SK-N-SH (cell line): ENCODE measurements at regions not wholly inside any gene's neighbourhood (a gene's known extent, or its start where the extent isn't known, plus 50 kb on each side); places are given as distances from the start of the nearest gene placed in this dataset.

Experiments
- GATA2 ChIP-seq: sonication (generic); formaldehyde crosslinking; IDR thresholded peaks from 2 replicates; pipeline ENCODE4 v1.5.0; 2020; ENCODE audit warnings: mild to moderate bottlenecking, missing genetic modification reagents
- POLR2AphosphoS5 ChIP-seq: IDR thresholded peaks from 2 replicates; pipeline ENCODE4 v1.6.1; 2012; ENCODE audit warnings: low read depth, low read length
- SMC3 ChIP-seq: IDR thresholded peaks from 2 replicates; pipeline ENCODE4 v1.6.1; 2012; ENCODE audit warnings: low read depth, low read length, improper control_type of control experiment
- YY1 ChIP-seq: IDR thresholded peaks from 2 replicates; pipeline ENCODE4 v1.4.0; 2012; ENCODE audit warnings: low read depth, mild to moderate bottlenecking
- TF ChIP-seq, protein P1 (sequence below): IDR thresholded peaks from 2 replicates; pipeline ENCODE4 v1.6.1; 2012; ENCODE audit warnings: mild to moderate bottlenecking, low read depth, low read length, moderate library complexity
- TF ChIP-seq, protein P2 (sequence below): fragments of 200-600 bp; sonication (generic); IDR thresholded peaks from 2 replicates; pipeline ENCODE4 v1.6.1; 2017; ENCODE audit warnings: antibody characterized with exemption, mild to moderate bottlenecking, moderate library complexity
- TF ChIP-seq, protein P3 (sequence below): IDR thresholded peaks from 2 replicates; pipeline ENCODE4 v1.4.0; 2012; ENCODE audit warnings: low read depth

DNA sequence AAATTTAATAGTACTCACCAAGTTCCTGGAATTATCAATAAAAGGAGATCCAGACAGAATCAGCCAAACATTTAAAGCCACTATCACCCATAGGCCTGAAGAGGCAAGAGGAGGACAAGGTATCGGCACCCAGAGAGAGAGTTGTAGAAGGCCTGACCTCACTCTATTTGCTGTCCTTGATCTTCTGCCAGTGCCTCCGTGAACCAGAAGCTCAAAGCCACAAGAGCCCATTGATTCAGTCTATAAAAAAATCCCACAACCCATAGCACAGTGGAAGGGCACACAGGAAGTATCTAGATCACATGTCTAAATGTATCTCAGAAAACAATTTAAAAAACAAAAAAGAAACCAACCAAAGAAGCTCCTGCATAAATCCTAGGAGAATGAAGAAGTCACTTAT, 68.6 kb upstream of the FAM174B start:
- TF ChIP-seq SMC3 (no peak), POLR2AphosphoS5 (no peak), YY1 (no peak), GATA2 (CRISPR knock-in tag) (no peak)
- TF ChIP-seq, protein P1, sequence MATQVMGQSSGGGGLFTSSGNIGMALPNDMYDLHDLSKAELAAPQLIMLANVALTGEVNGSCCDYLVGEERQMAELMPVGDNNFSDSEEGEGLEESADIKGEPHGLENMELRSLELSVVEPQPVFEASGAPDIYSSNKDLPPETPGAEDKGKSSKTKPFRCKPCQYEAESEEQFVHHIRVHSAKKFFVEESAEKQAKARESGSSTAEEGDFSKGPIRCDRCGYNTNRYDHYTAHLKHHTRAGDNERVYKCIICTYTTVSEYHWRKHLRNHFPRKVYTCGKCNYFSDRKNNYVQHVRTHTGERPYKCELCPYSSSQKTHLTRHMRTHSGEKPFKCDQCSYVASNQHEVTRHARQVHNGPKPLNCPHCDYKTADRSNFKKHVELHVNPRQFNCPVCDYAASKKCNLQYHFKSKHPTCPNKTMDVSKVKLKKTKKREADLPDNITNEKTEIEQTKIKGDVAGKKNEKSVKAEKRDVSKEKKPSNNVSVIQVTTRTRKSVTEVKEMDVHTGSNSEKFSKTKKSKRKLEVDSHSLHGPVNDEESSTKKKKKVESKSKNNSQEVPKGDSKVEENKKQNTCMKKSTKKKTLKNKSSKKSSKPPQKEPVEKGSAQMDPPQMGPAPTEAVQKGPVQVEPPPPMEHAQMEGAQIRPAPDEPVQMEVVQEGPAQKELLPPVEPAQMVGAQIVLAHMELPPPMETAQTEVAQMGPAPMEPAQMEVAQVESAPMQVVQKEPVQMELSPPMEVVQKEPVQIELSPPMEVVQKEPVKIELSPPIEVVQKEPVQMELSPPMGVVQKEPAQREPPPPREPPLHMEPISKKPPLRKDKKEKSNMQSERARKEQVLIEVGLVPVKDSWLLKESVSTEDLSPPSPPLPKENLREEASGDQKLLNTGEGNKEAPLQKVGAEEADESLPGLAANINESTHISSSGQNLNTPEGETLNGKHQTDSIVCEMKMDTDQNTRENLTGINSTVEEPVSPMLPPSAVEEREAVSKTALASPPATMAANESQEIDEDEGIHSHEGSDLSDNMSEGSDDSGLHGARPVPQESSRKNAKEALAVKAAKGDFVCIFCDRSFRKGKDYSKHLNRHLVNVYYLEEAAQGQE: no peak
- TF ChIP-seq, protein P2, sequence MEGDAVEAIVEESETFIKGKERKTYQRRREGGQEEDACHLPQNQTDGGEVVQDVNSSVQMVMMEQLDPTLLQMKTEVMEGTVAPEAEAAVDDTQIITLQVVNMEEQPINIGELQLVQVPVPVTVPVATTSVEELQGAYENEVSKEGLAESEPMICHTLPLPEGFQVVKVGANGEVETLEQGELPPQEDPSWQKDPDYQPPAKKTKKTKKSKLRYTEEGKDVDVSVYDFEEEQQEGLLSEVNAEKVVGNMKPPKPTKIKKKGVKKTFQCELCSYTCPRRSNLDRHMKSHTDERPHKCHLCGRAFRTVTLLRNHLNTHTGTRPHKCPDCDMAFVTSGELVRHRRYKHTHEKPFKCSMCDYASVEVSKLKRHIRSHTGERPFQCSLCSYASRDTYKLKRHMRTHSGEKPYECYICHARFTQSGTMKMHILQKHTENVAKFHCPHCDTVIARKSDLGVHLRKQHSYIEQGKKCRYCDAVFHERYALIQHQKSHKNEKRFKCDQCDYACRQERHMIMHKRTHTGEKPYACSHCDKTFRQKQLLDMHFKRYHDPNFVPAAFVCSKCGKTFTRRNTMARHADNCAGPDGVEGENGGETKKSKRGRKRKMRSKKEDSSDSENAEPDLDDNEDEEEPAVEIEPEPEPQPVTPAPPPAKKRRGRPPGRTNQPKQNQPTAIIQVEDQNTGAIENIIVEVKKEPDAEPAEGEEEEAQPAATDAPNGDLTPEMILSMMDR: no peak
- TF ChIP-seq, protein P3, sequence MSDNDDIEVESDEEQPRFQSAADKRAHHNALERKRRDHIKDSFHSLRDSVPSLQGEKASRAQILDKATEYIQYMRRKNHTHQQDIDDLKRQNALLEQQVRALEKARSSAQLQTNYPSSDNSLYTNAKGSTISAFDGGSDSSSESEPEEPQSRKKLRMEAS: no peak
